ENCODE measurements at regions not wholly inside any gene's neighbourhood (a gene's known extent, or its start where the extent isn't known, plus 50 kb on each side); places are given as distances from the start of the nearest gene placed in this dataset.

GRCh38 chr4:101441446-101441845 is 94.1 kb upstream of the PPP3CA start:
- TF ChIP-seq CTCF (IDR thresholded peaks at IDR 0.05): no peak
- no peak for TF ChIP-seq ZFX (IDR thresholded peaks at IDR 0.05; ENCODE audit: borderline replicate concordance)
